H1 (cell line): ENCODE measurements at regions not wholly inside any gene's neighbourhood (a gene's known extent, or its start where the extent isn't known, plus 50 kb on each side); places are given as distances from the start of the nearest gene placed in this dataset.
A peak's percentile ranks its signal among the peaks of the same experiment; 100 is the strongest.

Experiments
- CTCF ChIA-PET: fragments of 300-600 bp; sonication (Branson Sonifier 250); formaldehyde crosslinking; loops from one replicate; lab custom pipeline; 2021; ENCODE audit not compliant: partially characterized antibody; lab: Charles Lee
- POLR2A ChIA-PET: fragments of 300-600 bp; sonication (Branson Sonifier 250); formaldehyde crosslinking; loops from one replicate; lab custom pipeline; 2021; ENCODE audit warnings: inconsistent platforms; ENCODE audit not compliant: partially characterized antibody; lab: Charles Lee
- DNase-seq, 2 experiments: peaks; one replicate each; pipeline versions ENCODE4 v3.0.0 to v3.0.0-alpha.2; 2010 to 2022; ENCODE audit warnings: low spot score in 2 of 2, low read depth in 1 of 2, mixed read lengths in 1 of 2
- FAIRE-seq: peaks from 2 replicates; lab custom pipeline; 2011; peaks lifted over from hg19 to GRCh38; lab: Jason Lieb, UNC
- H2AFZ ChIP-seq: 2 replicates; pipeline ENCODE4 v1.8.1; 2012; ENCODE audit warnings: low read length, inconsistent platforms
- H2AK5ac ChIP-seq: 2 replicates; pipeline ENCODE4 v1.6.1; 2013; ENCODE audit warnings: low read depth, low read length
- H2BK120ac ChIP-seq: replicated peaks from 2 replicates; pipeline ENCODE3; 2013; ENCODE audit warnings: low read depth, low read length, inconsistent platforms
- H2BK12ac ChIP-seq: 2 replicates; pipeline ENCODE4 v1.6.1; 2013; ENCODE audit warnings: low read depth, low read length
- H2BK15ac ChIP-seq: 2 replicates; pipeline ENCODE4 v1.6.1; 2013; ENCODE audit warnings: low read length
- H2BK20ac ChIP-seq: 2 replicates; pipeline ENCODE4 v1.6.1; 2013; ENCODE audit warnings: low read length
- H2BK5ac ChIP-seq: 2 replicates; pipeline ENCODE4 v1.6.1; 2013; ENCODE audit warnings: low read depth, low read length
- H3K14ac ChIP-seq: 2 replicates; pipeline ENCODE4 v1.6.1; 2013; ENCODE audit warnings: inconsistent platforms; ENCODE audit not compliant: insufficient read length
- H3K18ac ChIP-seq: 2 replicates; pipeline ENCODE4 v1.6.1; 2013; ENCODE audit warnings: low read length; ENCODE audit errors: extremely low read depth
- H3K23ac ChIP-seq: 2 replicates; pipeline ENCODE4 v1.6.1; 2013; ENCODE audit warnings: inconsistent platforms; ENCODE audit not compliant: insufficient read length
- H3K23me2 ChIP-seq: 2 replicates; pipeline ENCODE4 v1.6.1; 2013; ENCODE audit warnings: low read depth, low read length
- H3K27ac ChIP-seq: 2 replicates; pipeline ENCODE4 v1.6.1; 2011; ENCODE audit warnings: low read depth, low read length, inconsistent platforms
- H3K27me3 ChIP-seq, 4 experiments: replicated peaks in 1 of 4; 1 replicate in 1 of 4; 2 replicates in 3 of 4; pipeline versions ENCODE4 v1.6.1 to v1.8.1; 2011 to 2013; ENCODE audit warnings: low read length in 3 of 4, mild to moderate bottlenecking in 3 of 4, inconsistent platforms in 2 of 4, mixed read lengths in 2 of 4, moderate library complexity in 1 of 4; ENCODE audit not compliant: control insufficient read depth in 3 of 4, insufficient read depth in 3 of 4; ENCODE audit errors: extremely low read depth in 1 of 4
- H3K36me3 ChIP-seq, 4 experiments: 2 replicates each; pipeline versions ENCODE4 v1.6.1 to v1.8.1; 2011 to 2013; ENCODE audit warnings: mild to moderate bottlenecking in 4 of 4, low read length in 3 of 4, moderate library complexity in 2 of 4, control low read depth in 1 of 4, inconsistent platforms in 1 of 4; ENCODE audit not compliant: insufficient read depth in 4 of 4, control insufficient read depth in 2 of 4
- H3K4ac ChIP-seq: replicated peaks from 2 replicates; pipeline ENCODE3; 2013; ENCODE audit warnings: low read length, low read depth, mixed read lengths, inconsistent platforms; ENCODE audit not compliant: insufficient read length
- H3K4me1 ChIP-seq, 4 experiments: replicated peaks in 1 of 4; 1 replicate in 1 of 4; 2 replicates in 3 of 4; pipeline versions ENCODE4 v1.6.1 to v1.8.1; 2011 to 2013; ENCODE audit warnings: low read length in 3 of 4, inconsistent platforms in 2 of 4, mixed read lengths in 1 of 4; ENCODE audit not compliant: insufficient read depth in 4 of 4, control insufficient read depth in 3 of 4
- H3K4me2 ChIP-seq, 2 experiments: 2 replicates each; pipeline versions ENCODE4 v1.6.1 to v1.8.1; 2011 to 2013; ENCODE audit warnings: low read depth in 2 of 2, low read length in 2 of 2, control low read depth in 1 of 2, inconsistent platforms in 1 of 2, mild to moderate bottlenecking in 1 of 2; ENCODE audit not compliant: insufficient read depth in 1 of 2
- H3K4me3 ChIP-seq, 4 experiments: fragments of 200-600, 300-600 bp in 1 of 4; sonication (generic), shearing (Covaris generic), sonication (Bioruptor Twin) in 1 of 4; 2 replicates each; pipeline versions ENCODE4 v1.5.1 to v1.8.1; 2011 to 2016; ENCODE audit warnings: low read length in 4 of 4, low read depth in 3 of 4, control low read depth in 2 of 4, inconsistent platforms in 2 of 4, mild to moderate bottlenecking in 2 of 4, mixed read lengths in 1 of 4, moderate library complexity in 1 of 4; ENCODE audit not compliant: insufficient read depth in 2 of 4; ENCODE audit errors: extremely low read depth in 1 of 4
- H3K56ac ChIP-seq: replicated peaks from 2 replicates; pipeline ENCODE3; 2013; ENCODE audit warnings: low read depth, mild to moderate bottlenecking, mixed read lengths, low read length, inconsistent platforms; ENCODE audit not compliant: insufficient read length
- H3K79me1 ChIP-seq: 2 replicates; pipeline ENCODE4 v1.6.1; 2013; ENCODE audit warnings: low read depth, low read length, control low read depth
- H3K79me2 ChIP-seq, 2 experiments: 2 replicates each; pipeline versions ENCODE4 v1.6.1 to v1.8.1; 2012 to 2013; ENCODE audit warnings: low read length in 2 of 2, mild to moderate bottlenecking in 2 of 2, inconsistent platforms in 1 of 2; ENCODE audit not compliant: insufficient read depth in 2 of 2, control insufficient read depth in 1 of 2
- H3K9ac ChIP-seq, 4 experiments: replicated peaks in 1 of 4; 1 replicate in 1 of 4; 2 replicates in 3 of 4; pipeline versions ENCODE4 v1.6.1 to v1.8.1; 2011 to 2013; ENCODE audit warnings: low read depth in 3 of 4, low read length in 3 of 4, control low read depth in 2 of 4, mild to moderate bottlenecking in 2 of 4, moderate library complexity in 2 of 4, inconsistent platforms in 1 of 4; ENCODE audit errors: extremely low read depth in 1 of 4
- H3K9me3 ChIP-seq, 2 experiments: 2 replicates each; pipeline versions ENCODE4 v1.6.1 to v1.8.1; 2012 to 2013; ENCODE audit warnings: mild to moderate bottlenecking in 2 of 2, moderate library complexity in 2 of 2, control low read depth in 1 of 2, inconsistent platforms in 1 of 2, low read depth in 1 of 2, low read length in 1 of 2, mixed read lengths in 1 of 2; ENCODE audit not compliant: insufficient read depth in 2 of 2
- H4K20me1 ChIP-seq, 2 experiments: replicated peaks in 1 of 2; 2 replicates each; pipeline versions ENCODE3 to v1.8.1; 2011 to 2013; ENCODE audit warnings: inconsistent platforms in 2 of 2, low read length in 2 of 2, mild to moderate bottlenecking in 1 of 2; ENCODE audit not compliant: insufficient read depth in 2 of 2, control insufficient read depth in 1 of 2
- H4K5ac ChIP-seq: 2 replicates; pipeline ENCODE4 v1.6.1; 2013; ENCODE audit warnings: low read length, low read depth, mixed read lengths, inconsistent platforms; ENCODE audit not compliant: insufficient read length
- H4K8ac ChIP-seq: 2 replicates; pipeline ENCODE4 v1.8.0; 2013; ENCODE audit warnings: mild to moderate bottlenecking, moderate library complexity, low read length, inconsistent platforms; ENCODE audit not compliant: insufficient read depth; ENCODE audit errors: extremely low read depth
- H4K91ac ChIP-seq: replicated peaks from 2 replicates; pipeline ENCODE3; 2013; ENCODE audit warnings: low read length, mixed read lengths, inconsistent platforms; ENCODE audit not compliant: insufficient read length
- BACH1 ChIP-seq: IDR thresholded peaks from 2 replicates; pipeline ENCODE4 v1.6.1; 2012; ENCODE audit warnings: low read length, improper control_type of control experiment
- CEBPB ChIP-seq: IDR thresholded peaks from 2 replicates; pipeline ENCODE4 v1.6.1; 2012; ENCODE audit warnings: low read depth, low read length
- EGR1 ChIP-seq: IDR thresholded peaks from 2 replicates; pipeline ENCODE4 v1.6.1; 2011; ENCODE audit warnings: low read depth, low read length, borderline replicate concordance
- EP300 ChIP-seq, 2 experiments: IDR thresholded peaks; 1 replicate in 1 of 2; 2 replicates in 1 of 2; pipeline ENCODE4 v1.6.1; 2011 to 2012; ENCODE audit warnings: low read depth in 2 of 2, low read length in 2 of 2, mild to moderate bottlenecking in 2 of 2, borderline replicate concordance in 1 of 2, inconsistent platforms in 1 of 2, moderate library complexity in 1 of 2
- MAFK ChIP-seq: IDR thresholded peaks from 2 replicates; pipeline ENCODE4 v1.6.1; 2012; ENCODE audit warnings: low read depth, mild to moderate bottlenecking, improper control_type of control experiment, low read length
- NANOG ChIP-seq: IDR thresholded peaks from 2 replicates; pipeline ENCODE4 v1.6.1; 2011; ENCODE audit warnings: low read length, low read depth, mild to moderate bottlenecking, inconsistent platforms; ENCODE audit not compliant: insufficient read depth, poor library complexity, severe bottlenecking
- NRF1 ChIP-seq: IDR thresholded peaks from 2 replicates; pipeline ENCODE4 v1.6.1; 2011; ENCODE audit warnings: mild to moderate bottlenecking, low read depth, low read length, improper control_type of control experiment
- RAD21 ChIP-seq, 2 experiments: IDR thresholded peaks in 1 of 2; conservative IDR thresholded peaks in 1 of 2; 2 replicates each; pipeline ENCODE4 v1.6.1; 2011; ENCODE audit warnings: low read depth in 2 of 2, low read length in 2 of 2, improper control_type of control experiment in 1 of 2, inconsistent platforms in 1 of 2, mild to moderate bottlenecking in 1 of 2, moderate library complexity in 1 of 2
- SAP30 ChIP-seq: fragments of 300-600 bp; sonication (generic); IDR thresholded peaks from 2 replicates; pipeline ENCODE4 v1.7.1; 2012; ENCODE audit warnings: low read length, moderate library complexity, mild to moderate bottlenecking, inconsistent platforms; ENCODE audit not compliant: insufficient read depth, insufficient replicate concordance
- SIN3A ChIP-seq, 2 experiments: IDR thresholded peaks in 1 of 2; conservative IDR thresholded peaks in 1 of 2; 2 replicates each; pipeline ENCODE4 v1.6.1; 2011 to 2012; ENCODE audit warnings: low read length in 2 of 2, improper control_type of control experiment in 1 of 2, low read depth in 1 of 2, mild to moderate bottlenecking in 1 of 2
- SIRT6 ChIP-seq: IDR thresholded peaks from one replicate; pipeline ENCODE4 v1.7.1; 2012; ENCODE audit warnings: low read length, inconsistent platforms
- SP1 ChIP-seq: IDR thresholded peaks from 2 replicates; pipeline ENCODE4 v1.6.1; 2011; ENCODE audit warnings: low read depth, low read length
- SP2 ChIP-seq: IDR thresholded peaks from 2 replicates; pipeline ENCODE4 v1.6.1; 2012; ENCODE audit warnings: mild to moderate bottlenecking, low read length, inconsistent platforms
- YY1 ChIP-seq: IDR thresholded peaks from 2 replicates; pipeline ENCODE4 v1.6.1; 2011; ENCODE audit warnings: low read depth, mild to moderate bottlenecking, low read length
- WGBS, 2 experiments: shearing (Covaris generic) in 1 of 2; methylation state at CpG; one replicate each; pipeline versions ENCODE4 v1.1.6 to v1.1.7; 2013 to 2015; ENCODE audit warnings: low lambda C conversion rate in 2 of 2, mixed read lengths in 2 of 2, inconsistent platforms in 1 of 2, low coverage in 1 of 2, missing lambda C conversion rate in 1 of 2; ENCODE audit not compliant: insufficient replicate concordance in 2 of 2, insufficient coverage in 1 of 2, insufficient read length in 1 of 2; ENCODE audit errors: extremely low coverage in 1 of 2, missing lambda C conversion rate in 1 of 2; 5-methylcytosine and 5-hydroxymethylcytosine counted together

DNA sequence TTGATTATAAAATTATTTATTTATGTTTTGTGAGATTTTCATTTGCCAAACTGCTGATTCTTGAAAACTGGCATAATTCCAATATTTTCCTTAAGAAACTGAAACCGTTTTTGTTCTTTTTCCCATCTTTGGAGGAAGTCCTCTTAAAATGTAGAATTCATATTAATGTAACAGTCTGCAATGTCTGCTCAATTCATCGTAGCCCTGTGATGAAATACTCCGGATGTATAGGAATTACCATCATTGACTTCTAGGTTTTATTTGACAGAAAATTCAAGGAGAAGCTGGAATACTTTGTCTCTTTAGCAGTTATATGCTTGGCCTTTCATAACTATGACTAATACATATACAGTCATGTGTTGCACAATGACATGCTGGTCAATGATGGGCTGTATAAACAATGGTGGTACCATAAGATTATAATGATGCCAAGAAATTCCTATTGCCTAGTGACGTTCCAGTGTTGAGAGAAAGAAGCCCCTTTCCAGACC lies 185.0 kb upstream of the GPRIN3 start:
- no peak overlapping the region for H3K18ac ChIP-seq
- H3K56ac ChIP-seq = no peak overlapping the region
- ChIA-PET CTCF (interaction anchor here (0.9 to 1.3 kb wide), 3 partner anchors 11 to 333 kb away, joined by 3 read pairs; no protein-coding TSS in a partner anchor), POLR2A (no interaction called here)
- peak overlapping the region; percentile 47 for H4K91ac ChIP-seq
- H3K4me2 ChIP-seq = no peak overlapping the region
- no peak overlapping the region for H2BK5ac ChIP-seq
- H3K4ac ChIP-seq = no peak overlapping the region
- no peak overlapping the region for H2AFZ ChIP-seq
- no peak overlapping the region for H3K4me3 ChIP-seq
- no peak overlapping the region for H2BK12ac ChIP-seq
- no peak for FAIRE-seq
- H4K20me1 ChIP-seq = no peaks in the 10 kb centered on the region
- WGBS, 2 experiments = 85% methylated on average over 4 of the region's 4 CpGs; no CpG with 5 or more reads in 1 of the 2 experiments
- H3K4me1 ChIP-seq = peaks cover 0 to 3% (median under 1%) of the 10 kb centered on the region in 4 experiments; a peak in 3 of 7 replicates
- no peak overlapping the region for H2AK5ac ChIP-seq
- no peaks in the 10 kb centered on the region for H3K23me2 ChIP-seq
- H3K23ac ChIP-seq = no peak overlapping the region
- no peaks in the 10 kb centered on the region for H3K79me2 ChIP-seq
- no peaks in the 10 kb centered on the region; a peak in 1 of 8 replicates for H3K36me3 ChIP-seq
- no peak overlapping the region for H4K5ac ChIP-seq
- H2BK120ac ChIP-seq = no peak overlapping the region
- no peak overlapping the region for H4K8ac ChIP-seq
- DNase-seq = no peak
- no peaks in the 10 kb centered on the region for H3K27me3 ChIP-seq
- no peak overlapping the region for H3K14ac ChIP-seq
- no peak overlapping the region for H3K9ac ChIP-seq
- H3K27ac ChIP-seq = no peak overlapping the region
- H2BK15ac ChIP-seq = no peak overlapping the region
- H2BK20ac ChIP-seq = no peak overlapping the region; the same call in 1 of the 2 replicates
- H3K79me1 ChIP-seq = no peaks in the 10 kb centered on the region
- peaks cover 0 to 3% of the 10 kb centered on the region in 2 experiments; a peak in 2 of 4 replicates for H3K9me3 ChIP-seq
- TF ChIP-seq RAD21 (IDR thresholded peaks at IDR 0.05 in 1 of 2, conservative IDR thresholded peaks at IDR 0.05 in 1 of 2; ENCODE audit: low read depth in 2 of 2, low read length in 2 of 2) (no peak), NRF1 (no peak), EP300 (IDR thresholded peaks at IDR 0.05; ENCODE audit: borderline replicate concordance in 1 of 2, low read depth in 2 of 2, low read length in 2 of 2) (no peak), SAP30 (no peak), MAFK (no peak), SIRT6 (no peak), EGR1 (no peak), YY1 (no peak), BACH1 (no peak), SIN3A (conservative IDR thresholded peaks at IDR 0.05 in 1 of 2, IDR thresholded peaks at IDR 0.05 in 1 of 2; ENCODE audit: low read depth in 1 of 2, low read length in 2 of 2) (no peak), NANOG (no peak), SP2 (no peak), SP1 (no peak), CEBPB (no peak)
